Suprapubic skin (tissue), 4 donors: ENCODE measurements at regions not wholly inside any gene's neighbourhood (a gene's known extent, or its start where the extent isn't known, plus 50 kb on each side); places are given as distances from the start of the nearest gene placed in this dataset.
"Not testable (repeated sequence)": the region's sequence is repeated elsewhere in the genome, so short reads cannot be mapped to it uniquely, and the experiment has no call there.

ENCODE experiments used
- DNase-seq, 2 donors: peaks; one replicate each; pipeline ENCODE4 v3.0.0-alpha.2; 2019; ENCODE audit warnings: low spot score in 2 of 2
- H3K27ac ChIP-seq: fragments of 200-600 bp; sonication (generic); one replicate; pipeline ENCODE4 v1.5.1; 2019
- H3K27me3 ChIP-seq: fragments of 200-600 bp; sonication (generic); one replicate; pipeline ENCODE4 v1.5.1; 2019
- H3K36me3 ChIP-seq: fragments of 200-600 bp; sonication (generic); one replicate; pipeline ENCODE4 v1.5.1; 2019
- H3K4me1 ChIP-seq: fragments of 200-600 bp; sonication (generic); one replicate; pipeline ENCODE4 v1.5.1; 2019
- H3K4me3 ChIP-seq: fragments of 200-600 bp; sonication (generic); one replicate; pipeline ENCODE4 v1.5.1; 2019; ENCODE audit warnings: mild to moderate bottlenecking
- H3K9me3 ChIP-seq: fragments of 200-600 bp; sonication (generic); one replicate; pipeline ENCODE4 v1.5.1; 2019
- CTCF ChIP-seq, 2 donors: fragments of 200-600 bp in 1 of 2; fragments of 450-650 bp in 1 of 2; sonication (generic) in 1 of 2; IDR thresholded peaks; one replicate each; pipeline ENCODE4 v1.5.1; 2016 to 2019; ENCODE audit warnings: antibody characterized with exemption in 2 of 2, mild to moderate bottlenecking in 1 of 2, moderate library complexity in 1 of 2
- EP300 ChIP-seq: sonication (generic); formaldehyde crosslinking; IDR thresholded peaks from one replicate; pipeline ENCODE4 v1.6.1; 2017; ENCODE audit warnings: antibody characterized with exemption
- POLR2A ChIP-seq, 2 donors: fragments of 450-650 bp; IDR thresholded peaks; one replicate each; pipeline ENCODE4 v1.6.1; 2017; ENCODE audit warnings: antibody characterized with exemption in 2 of 2, mild to moderate bottlenecking in 2 of 2, moderate library complexity in 2 of 2
- POLR2AphosphoS5 ChIP-seq, 3 donors: sonication (generic); formaldehyde crosslinking; IDR thresholded peaks; one replicate each; pipeline ENCODE4 v1.6.1; 2017; ENCODE audit warnings: antibody characterized with exemption in 3 of 3
- whole genome bisulfite sequencing: methylation state at CpG from one replicate; pipeline ENCODE4 v1.1.5; 2018; 5-methylcytosine and 5-hydroxymethylcytosine counted together

- WGBS: 69% methylated on average over 10 of the region's 10 CpGs
- H3K4me1 ChIP-seq: no peaks in the 10 kb centered on the region
- no peak overlapping the region for H3K27ac ChIP-seq
These were observed 135.2 kb upstream of the CPHXL start for GRCh38 chr16:75861311-75862097.

DNA sequence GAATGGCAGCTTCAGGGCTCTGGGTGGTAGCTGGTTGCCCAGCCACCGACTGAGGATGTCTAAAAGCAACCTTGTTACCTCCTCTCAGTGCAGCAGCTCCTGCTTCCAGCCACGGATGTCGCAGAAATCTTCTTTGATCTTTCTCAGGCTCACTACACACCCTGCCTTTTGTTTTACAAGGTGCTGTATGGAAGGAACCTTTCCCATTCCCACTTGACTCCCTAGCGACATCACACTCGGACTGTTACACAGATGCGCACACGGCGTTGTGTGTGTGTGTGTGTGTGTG is 135.8 kb upstream of the CPHXL start:
- no peaks in the 10 kb centered on the region for H3K4me1 ChIP-seq
- no peaks in the 10 kb centered on the region for H3K27me3 ChIP-seq
- H3K27ac ChIP-seq: no peak overlapping the region
- TF ChIP-seq EP300 (no peak), POLR2AphosphoS5 (IDR thresholded peaks at IDR 0.05) (no peak), CTCF (IDR thresholded peaks at IDR 0.05) (no peak), POLR2A (IDR thresholded peaks at IDR 0.05) (no peak)
- DNase-seq: no peak
- no peaks in the 10 kb centered on the region for H3K9me3 ChIP-seq
- H3K36me3 ChIP-seq: no peaks in the 10 kb centered on the region
- 69% methylated on average over 8 of the region's 8 CpGs for WGBS
- no peak overlapping the region for H3K4me3 ChIP-seq

More at GRCh38 chr16:75861311-75862097, 135.2 kb upstream of the CPHXL start:
- no peaks in the 10 kb centered on the region for H3K36me3 ChIP-seq
- no peaks in the 10 kb centered on the region for H3K9me3 ChIP-seq
- H3K27me3 ChIP-seq: no peaks in the 10 kb centered on the region
- H3K4me3 ChIP-seq: no peak overlapping the region
- no peak for DNase-seq
- TF ChIP-seq POLR2AphosphoS5 (IDR thresholded peaks at IDR 0.05): no peak
- no peak for TF ChIP-seq CTCF (IDR thresholded peaks at IDR 0.05)
- TF ChIP-seq EP300: no peak
- TF ChIP-seq POLR2A (IDR thresholded peaks at IDR 0.05): no peak

DNA sequence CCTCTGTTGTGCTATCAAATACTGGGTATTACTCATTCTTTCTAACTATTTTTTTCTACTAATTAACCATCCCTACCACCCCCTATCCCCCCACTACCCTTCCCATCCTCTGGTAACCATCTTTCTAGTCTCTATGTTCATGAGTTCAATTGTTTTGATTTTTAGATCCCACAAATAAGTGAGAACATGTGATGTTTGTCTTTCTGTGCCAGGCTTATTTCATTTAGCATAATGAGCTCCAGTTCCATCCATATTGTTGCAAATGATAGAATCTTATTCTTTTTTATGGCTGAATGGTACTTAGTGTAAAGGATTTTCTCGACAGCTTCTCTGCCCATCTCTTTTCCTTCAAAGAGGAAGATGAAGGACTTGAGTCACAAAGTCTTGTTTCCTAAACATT is 138.0 kb upstream of the CPHXL start:
- Histone ChIP-seq H3K9me3 (no peaks in the 10 kb centered on the region), H3K4me1 (no peaks in the 10 kb centered on the region), H3K27ac (no peak overlapping the region), H3K4me3 (no peak overlapping the region), H3K36me3 (no peaks in the 10 kb centered on the region), H3K27me3 (no peaks in the 10 kb centered on the region)
- DNase-seq: no peak
- 58% methylated on average over 1 of the region's 1 CpG for WGBS
- TF ChIP-seq POLR2AphosphoS5 (IDR thresholded peaks at IDR 0.05) (no peak), EP300 (no peak), POLR2A (IDR thresholded peaks at IDR 0.05) (no peak), CTCF (IDR thresholded peaks at IDR 0.05) (no peak)

DNA sequence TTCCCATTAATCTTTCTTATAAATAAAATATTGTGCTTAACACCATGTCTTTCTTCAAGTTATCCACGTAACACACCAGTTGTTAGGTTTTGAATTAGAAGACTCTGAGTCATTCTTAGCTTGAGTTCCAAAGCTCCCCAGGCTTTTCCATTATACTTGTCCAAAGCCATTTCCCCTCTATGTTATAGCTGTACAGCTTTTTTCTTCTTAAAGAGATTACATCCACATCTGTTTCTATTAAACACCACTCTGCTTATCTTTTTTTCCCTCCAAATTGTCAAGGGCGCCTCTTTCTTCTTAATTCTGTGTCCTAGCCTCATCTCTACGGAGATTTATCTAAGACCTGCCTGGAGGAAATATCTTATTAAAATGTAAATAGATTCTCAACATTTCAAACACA is 139.4 kb upstream of the CPHXL start:
- TF ChIP-seq EP300: no peak
- TF ChIP-seq CTCF (IDR thresholded peaks at IDR 0.05): no peak
- no peak for TF ChIP-seq POLR2AphosphoS5 (IDR thresholded peaks at IDR 0.05)
- no peak for TF ChIP-seq POLR2A (IDR thresholded peaks at IDR 0.05)
- Histone ChIP-seq H3K27ac (no peak overlapping the region), H3K4me1 (no peaks in the 10 kb centered on the region), H3K4me3 (no peak overlapping the region), H3K36me3 (no peaks in the 10 kb centered on the region), H3K27me3 (no peaks in the 10 kb centered on the region), H3K9me3 (no peaks in the 10 kb centered on the region)
- no peak for DNase-seq
- 69% methylated on average over 3 of the region's 3 CpGs for WGBS

- WGBS: 82% methylated on average over 9 of the region's 9 CpGs
- no peaks in the 10 kb centered on the region for H3K27me3 ChIP-seq
- H3K36me3 ChIP-seq: no peaks in the 10 kb centered on the region
- no peak for TF ChIP-seq POLR2AphosphoS5 (IDR thresholded peaks at IDR 0.05)
- TF ChIP-seq CTCF (IDR thresholded peaks at IDR 0.05): no peak
- TF ChIP-seq EP300: no peak
- no peak for TF ChIP-seq POLR2A (IDR thresholded peaks at IDR 0.05)
- DNase-seq: no peak
- no peaks in the 10 kb centered on the region for H3K4me1 ChIP-seq
- H3K9me3 ChIP-seq: no peaks in the 10 kb centered on the region
- H3K4me3 ChIP-seq: no peak overlapping the region
- no peak overlapping the region for H3K27ac ChIP-seq
These were observed 142.6 kb upstream of the CPHXL start for GRCh38 chr16:75868636-75869632.

DNA sequence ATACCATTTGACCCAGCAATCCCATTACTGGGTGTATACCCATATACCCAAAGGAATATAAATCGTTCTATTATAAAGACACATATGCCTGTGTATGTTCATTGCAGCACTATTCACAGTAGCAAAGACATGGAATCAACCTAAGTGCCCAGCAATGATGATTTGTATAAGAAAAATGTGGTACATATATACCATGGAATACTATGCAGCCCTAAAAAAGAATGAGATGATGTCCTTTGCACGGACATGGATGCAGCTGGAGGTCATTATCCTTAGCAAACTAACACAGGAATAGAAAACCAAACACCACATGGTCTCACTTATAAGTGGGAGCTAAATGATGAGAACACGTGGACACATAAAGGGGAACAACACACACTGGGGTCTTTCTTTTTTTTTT is 155.0 kb upstream of the CPHXL start:
- 81% methylated on average over 3 of the region's 3 CpGs for WGBS
- not testable (repeated sequence) for DNase-seq, H3K36me3 ChIP-seq, H3K4me1 ChIP-seq, H3K27ac ChIP-seq, H3K4me3 ChIP-seq, H3K9me3 ChIP-seq, H3K27me3 ChIP-seq
